Myocyte (in vitro differentiated cells): ENCODE measurements at regions not wholly inside any gene's neighbourhood (a gene's known extent, or its start where the extent isn't known, plus 50 kb on each side); places are given as distances from the start of the nearest gene placed in this dataset.

Experiments used
- DNase-seq: peaks from one replicate; pipeline ENCODE4 v3.0.0-alpha.2; 2012; ENCODE audit warnings: low read depth

DNA sequence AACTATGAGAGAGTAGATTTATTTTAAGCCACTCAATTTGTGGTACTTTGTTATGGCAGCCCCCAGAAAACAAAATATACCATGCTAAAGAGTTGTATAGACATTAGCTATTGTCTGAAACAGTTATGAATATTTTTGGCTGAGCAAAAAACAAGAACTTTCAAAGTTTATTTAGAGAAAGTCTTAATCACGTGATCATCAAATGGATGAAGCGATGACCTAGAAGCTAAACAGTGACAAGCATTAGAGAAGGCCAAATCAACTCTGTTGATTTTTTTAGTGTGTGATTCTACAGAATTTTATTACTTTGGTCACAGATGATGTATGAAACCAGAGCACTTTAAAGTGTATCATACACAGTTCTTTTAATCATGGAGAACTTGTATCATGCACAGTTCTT, 1247.9 kb upstream of the MAP3K7 start:
- DNase-seq = no peak

GRCh38 chr6:91827151-91827550, 1240.3 kb upstream of the MAP3K7 start:
- no peak for DNase-seq

DNA sequence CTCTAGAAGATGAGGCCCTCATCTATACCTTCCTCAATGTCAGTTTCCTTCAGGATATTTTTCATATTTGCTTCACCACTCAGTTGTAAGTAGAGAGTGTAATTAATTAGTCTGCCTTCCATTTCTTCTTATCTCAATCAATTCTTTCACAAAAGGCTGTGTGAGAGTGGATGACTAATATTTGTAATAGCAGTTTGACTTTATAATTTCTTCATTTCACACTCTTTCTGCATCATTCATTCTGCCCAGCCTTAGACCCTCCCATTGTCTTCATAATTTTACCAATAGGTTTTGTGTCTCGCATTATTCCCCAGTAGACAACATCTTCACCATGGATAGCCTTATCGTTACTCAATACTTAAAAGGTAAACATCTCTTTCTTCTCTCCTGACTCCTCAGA, 1239.3 kb upstream of the MAP3K7 start:
- DNase-seq = no peak

GRCh38 chr6:91824331-91824730, 1237.5 kb upstream of the MAP3K7 start:
- DNase-seq = no peak

- no peak for DNase-seq
Measured at GRCh38 chr6:91822581-91822980, 1235.7 kb upstream of the MAP3K7 start.

- no peak for DNase-seq
Measured at GRCh38 chr6:91816335-91816734, 1229.5 kb upstream of the MAP3K7 start.

- DNase-seq = no peak
Measured at GRCh38 chr6:91813641-91814040, 1226.8 kb upstream of the MAP3K7 start.

GRCh38 chr6:91812596-91813274, 1225.9 kb upstream of the MAP3K7 start:
- DNase-seq = no peak

DNA sequence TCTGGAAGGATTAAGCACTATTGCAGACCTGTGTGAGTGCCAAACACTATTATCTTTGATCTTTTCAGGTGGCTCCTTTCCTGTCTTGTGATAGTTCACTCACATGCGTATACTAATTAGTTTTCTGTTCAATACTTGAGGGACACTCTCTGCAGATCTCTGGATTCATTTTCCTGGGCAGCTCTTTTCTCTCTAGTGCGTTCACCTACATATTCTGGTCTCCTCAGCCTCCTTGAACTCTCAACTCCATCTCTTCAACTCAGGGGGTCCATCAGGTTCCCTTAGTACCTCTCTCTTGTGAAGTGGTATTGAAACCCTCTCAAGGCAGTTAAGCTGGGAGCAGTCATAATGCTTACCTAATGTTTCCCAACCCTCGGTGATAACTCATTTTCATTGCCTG, 1218.1 kb upstream of the MAP3K7 start:
- no peak for DNase-seq

GRCh38 chr6:91802431-91802830, 1215.6 kb upstream of the MAP3K7 start:
- DNase-seq = no peak

- no peak for DNase-seq
Measured at GRCh38 chr6:91796603-91797002, 1209.7 kb upstream of the MAP3K7 start.

- no peak for DNase-seq
Measured at GRCh38 chr6:91788501-91788900, 1201.6 kb upstream of the MAP3K7 start.

DNA sequence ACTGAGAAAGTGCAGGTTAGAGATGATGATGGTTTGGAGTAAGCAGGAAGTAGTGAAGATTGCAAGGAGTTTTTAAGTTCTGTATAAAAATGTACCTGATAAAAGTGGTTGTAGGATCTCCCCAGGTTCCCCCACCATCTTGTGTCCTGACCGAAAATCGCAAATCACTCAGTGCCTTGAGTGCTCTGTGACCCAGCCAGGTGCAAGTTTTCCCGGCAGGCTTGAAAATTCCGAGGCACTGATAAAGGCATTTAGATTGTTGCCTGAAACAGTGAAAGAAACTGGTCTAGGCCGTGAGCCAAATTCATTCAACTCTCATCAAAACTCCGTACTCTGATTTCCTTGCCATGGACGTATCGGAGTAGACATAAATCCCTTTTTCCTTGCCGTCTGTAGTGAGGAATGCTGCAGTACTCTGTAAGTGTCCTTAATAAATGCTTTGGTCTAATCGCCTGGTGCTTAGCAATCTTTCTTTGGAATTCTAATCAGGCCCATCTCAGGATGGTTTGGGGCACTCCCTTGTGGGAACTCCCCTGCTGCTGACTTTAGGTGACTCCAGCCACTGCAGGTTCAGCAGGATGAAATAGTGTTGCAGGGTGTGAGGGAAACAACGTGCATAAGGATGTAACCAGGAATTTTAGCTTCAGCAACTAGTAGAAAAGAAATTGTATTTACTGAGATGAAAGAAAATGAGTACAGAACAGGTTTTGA, 1199.8 kb upstream of the MAP3K7 start:
- DNase-seq = no peak

DNA sequence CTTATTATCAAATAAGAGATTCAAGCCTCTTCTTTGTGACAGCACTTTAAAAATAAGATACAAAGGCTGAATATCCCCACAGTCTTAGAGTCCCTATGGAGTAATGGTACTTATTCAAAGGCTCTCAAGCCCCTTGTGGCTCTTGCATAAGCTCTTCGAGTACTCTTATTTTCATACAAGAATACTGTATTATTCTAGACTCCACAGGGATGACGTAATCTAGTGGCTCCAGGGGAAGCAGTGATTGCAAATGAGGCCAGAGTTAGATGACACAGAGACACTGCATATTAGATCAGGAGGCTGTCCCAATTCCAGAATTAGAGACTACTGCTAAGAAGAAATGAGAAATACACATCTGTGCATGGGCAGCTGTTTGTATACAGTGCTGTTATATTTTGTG, 1195.9 kb upstream of the MAP3K7 start:
- DNase-seq = no peak

GRCh38 chr6:91781946-91782345, 1195.1 kb upstream of the MAP3K7 start:
- peak; percentile 91 for DNase-seq

DNA sequence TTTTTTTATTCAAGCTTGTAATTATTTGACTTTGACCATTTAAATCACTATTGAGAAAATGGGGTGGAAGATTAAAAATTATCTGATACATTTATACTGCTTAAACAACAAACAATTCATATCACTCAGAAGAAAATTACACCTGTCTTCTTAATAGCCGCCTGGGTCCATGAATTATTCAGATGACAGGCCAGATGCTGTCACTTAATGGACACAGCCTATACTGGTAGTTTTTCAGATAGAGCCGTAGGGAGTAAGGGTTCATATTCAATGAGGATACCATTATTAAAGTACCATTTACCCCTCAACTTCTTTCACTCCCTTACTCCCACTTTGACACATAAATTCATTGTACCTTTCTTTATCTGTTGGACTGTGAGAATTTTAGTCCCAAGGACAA, 1193.4 kb upstream of the MAP3K7 start:
- DNase-seq = no peak

GRCh38 chr6:91761621-91762020, 1174.7 kb upstream of the MAP3K7 start:
- DNase-seq = no peak

GRCh38 chr6:91754691-91755090, 1167.8 kb upstream of the MAP3K7 start:
- DNase-seq = no peak

DNA sequence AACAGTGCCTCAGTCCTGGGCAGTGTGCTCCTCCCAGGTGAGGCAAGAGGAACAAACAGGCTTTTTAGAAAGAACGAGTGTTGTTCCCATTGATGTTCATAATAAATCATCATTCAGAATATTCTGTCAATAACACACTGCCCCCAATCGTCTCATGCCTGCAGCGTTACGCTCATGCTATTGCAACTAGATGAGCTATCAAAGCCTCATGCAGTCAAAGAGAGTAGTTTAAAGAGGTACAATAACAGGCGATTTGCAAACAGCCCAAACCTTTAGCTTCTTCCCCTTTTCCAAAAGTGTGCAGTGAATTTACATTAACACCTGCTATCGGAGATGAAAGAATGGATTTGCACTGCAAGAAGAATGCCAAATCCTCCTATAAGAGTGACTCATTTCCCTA, 1164.7 kb upstream of the MAP3K7 start:
- DNase-seq = no peak

GRCh38 chr6:91744566-91744965, 1157.7 kb upstream of the MAP3K7 start:
- DNase-seq = no peak

DNA sequence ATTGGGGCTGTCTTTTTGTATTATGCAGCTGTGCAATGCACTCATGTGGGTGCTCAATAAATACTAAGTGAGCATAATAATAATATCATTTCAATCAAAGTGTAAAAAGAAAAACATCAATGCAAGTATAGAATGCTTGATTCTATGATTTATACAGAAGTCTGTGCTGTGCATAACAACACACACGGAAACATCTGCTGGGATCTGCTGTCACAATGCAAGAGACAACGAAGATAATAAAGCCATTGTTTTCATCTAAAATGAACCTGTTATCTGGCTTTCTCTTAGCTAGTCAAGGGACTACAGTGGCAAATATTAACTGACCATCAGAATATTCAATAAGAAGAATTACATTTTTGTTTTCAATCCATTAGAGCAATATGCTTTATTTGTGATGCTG, 1156.9 kb upstream of the MAP3K7 start:
- DNase-seq = no peak

GRCh38 chr6:91731939-91732338, 1145.1 kb upstream of the MAP3K7 start:
- no peak for DNase-seq

DNA sequence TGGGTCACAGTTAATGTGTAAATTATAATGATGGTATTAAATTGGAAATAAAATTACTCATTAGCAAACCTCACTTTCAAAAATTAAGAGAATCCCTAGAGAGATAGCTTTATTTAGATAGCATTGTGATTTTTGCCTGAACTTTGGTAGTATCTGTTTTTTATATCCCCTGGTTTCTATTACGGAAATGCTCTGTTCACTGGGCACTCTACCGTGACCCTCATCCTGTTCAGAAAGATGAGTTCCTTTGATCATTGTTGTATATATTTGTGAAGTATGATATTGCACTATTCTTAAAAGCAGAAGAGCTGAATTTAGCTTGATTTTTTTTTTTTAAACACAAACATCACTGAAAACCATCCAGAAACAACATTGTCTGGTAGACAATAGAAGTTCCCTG, 1143.8 kb upstream of the MAP3K7 start:
- DNase-seq = no peak
